Cardiac muscle cell (in vitro differentiated cells and primary cell): ENCODE measurements at regions not wholly inside any gene's neighbourhood (a gene's known extent, or its start where the extent isn't known, plus 50 kb on each side); places are given as distances from the start of the nearest gene placed in this dataset.

Experiments
- DNase-seq, 2 donors: peaks; one replicate each; pipeline versions ENCODE4 v3.0.0 to v3.0.0-alpha.2; 2010 to 2017; ENCODE audit warnings: low read depth in 1 of 2, low spot score in 1 of 2
- H3K27ac ChIP-seq: fragments of 200-600 bp; sonication (generic); 2 replicates; pipeline ENCODE4 v1.5.1; 2016
- H3K27me3 ChIP-seq: fragments of 200-600 bp; sonication (generic); 2 replicates; pipeline ENCODE4 v1.6.0; 2016; ENCODE audit warnings: control low read depth
- H3K36me3 ChIP-seq: fragments of 200-600 bp; sonication (generic); 2 replicates; pipeline ENCODE4 v1.5.1; 2016; ENCODE audit warnings: control low read depth
- H3K4me1 ChIP-seq: fragments of 200-600 bp; sonication (generic); 2 replicates; pipeline ENCODE4 v1.8.1; 2017; ENCODE audit warnings: low read depth, mild to moderate bottlenecking, mixed run types
- H3K4me3 ChIP-seq: fragments of 200-600 bp; sonication (generic); 2 replicates; pipeline ENCODE4 v1.5.1; 2016; ENCODE audit warnings: mild to moderate bottlenecking
- H3K9me3 ChIP-seq: fragments of 200-600 bp; sonication (generic); 2 replicates; pipeline ENCODE4 v1.5.1; 2017; ENCODE audit warnings: low read depth, mild to moderate bottlenecking, control low read depth
- TF ChIP-seq, protein P1 (sequence below): IDR thresholded peaks from 2 replicates; pipeline ENCODE4 v1.5.1; 2012; ENCODE audit warnings: low read depth, mild to moderate bottlenecking, low read length

DNA sequence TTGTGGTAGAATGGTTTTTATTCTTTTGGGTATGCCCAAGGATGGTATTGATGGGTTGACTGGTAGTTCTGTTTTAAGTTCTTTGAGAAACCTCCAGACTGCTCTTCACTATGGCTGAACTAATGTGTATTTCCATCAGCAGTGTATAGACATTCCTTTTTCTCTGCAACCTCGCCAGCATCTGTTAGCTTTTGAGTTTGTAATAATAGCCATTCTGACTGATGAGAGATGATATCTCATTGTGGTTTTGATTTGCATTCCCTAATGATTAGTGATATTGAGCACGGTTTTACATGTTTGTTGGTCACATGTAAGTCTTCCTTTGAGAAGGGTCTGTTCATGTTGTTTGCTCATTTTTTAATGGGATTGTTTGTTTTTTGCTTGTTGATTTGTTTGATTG is 1348.7 kb upstream of the NXPH2 start:
- Histone ChIP-seq H3K36me3 (no peaks in the 10 kb centered on the region), H3K27me3 (no peaks in the 10 kb centered on the region), H3K4me1 (no peaks in the 10 kb centered on the region), H3K9me3 (no peaks in the 10 kb centered on the region), H3K4me3 (no peak overlapping the region), H3K27ac (no peak overlapping the region)
- TF ChIP-seq, protein P1, sequence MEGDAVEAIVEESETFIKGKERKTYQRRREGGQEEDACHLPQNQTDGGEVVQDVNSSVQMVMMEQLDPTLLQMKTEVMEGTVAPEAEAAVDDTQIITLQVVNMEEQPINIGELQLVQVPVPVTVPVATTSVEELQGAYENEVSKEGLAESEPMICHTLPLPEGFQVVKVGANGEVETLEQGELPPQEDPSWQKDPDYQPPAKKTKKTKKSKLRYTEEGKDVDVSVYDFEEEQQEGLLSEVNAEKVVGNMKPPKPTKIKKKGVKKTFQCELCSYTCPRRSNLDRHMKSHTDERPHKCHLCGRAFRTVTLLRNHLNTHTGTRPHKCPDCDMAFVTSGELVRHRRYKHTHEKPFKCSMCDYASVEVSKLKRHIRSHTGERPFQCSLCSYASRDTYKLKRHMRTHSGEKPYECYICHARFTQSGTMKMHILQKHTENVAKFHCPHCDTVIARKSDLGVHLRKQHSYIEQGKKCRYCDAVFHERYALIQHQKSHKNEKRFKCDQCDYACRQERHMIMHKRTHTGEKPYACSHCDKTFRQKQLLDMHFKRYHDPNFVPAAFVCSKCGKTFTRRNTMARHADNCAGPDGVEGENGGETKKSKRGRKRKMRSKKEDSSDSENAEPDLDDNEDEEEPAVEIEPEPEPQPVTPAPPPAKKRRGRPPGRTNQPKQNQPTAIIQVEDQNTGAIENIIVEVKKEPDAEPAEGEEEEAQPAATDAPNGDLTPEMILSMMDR = no peak
- no peak for DNase-seq

DNA sequence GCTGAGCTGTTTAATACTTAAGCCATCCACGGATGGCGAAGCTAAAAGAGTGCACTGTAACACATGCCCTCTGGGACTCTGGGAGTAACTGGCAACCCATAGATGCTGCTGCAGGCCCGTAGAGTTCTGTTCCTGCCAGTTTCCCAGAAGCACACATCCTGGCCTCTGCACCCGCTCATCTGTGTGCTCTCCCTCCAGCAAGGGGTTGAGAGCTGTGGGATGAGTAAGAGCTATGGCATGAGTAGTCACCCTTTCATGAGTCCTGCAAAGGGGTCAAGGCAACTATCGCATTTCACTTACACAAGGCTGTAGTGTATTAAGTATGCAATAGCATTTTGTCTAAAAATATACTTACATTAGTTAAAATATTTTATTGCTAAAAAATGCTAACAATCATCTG is 1341.8 kb upstream of the NXPH2 start:
- Histone ChIP-seq H3K27me3 (no peaks in the 10 kb centered on the region), H3K9me3 (no peaks in the 10 kb centered on the region), H3K4me1 (no peaks in the 10 kb centered on the region), H3K27ac (no peak overlapping the region), H3K4me3 (no peak overlapping the region), H3K36me3 (no peaks in the 10 kb centered on the region)
- DNase-seq = no peak
- TF ChIP-seq, protein P1 = no peak

DNA sequence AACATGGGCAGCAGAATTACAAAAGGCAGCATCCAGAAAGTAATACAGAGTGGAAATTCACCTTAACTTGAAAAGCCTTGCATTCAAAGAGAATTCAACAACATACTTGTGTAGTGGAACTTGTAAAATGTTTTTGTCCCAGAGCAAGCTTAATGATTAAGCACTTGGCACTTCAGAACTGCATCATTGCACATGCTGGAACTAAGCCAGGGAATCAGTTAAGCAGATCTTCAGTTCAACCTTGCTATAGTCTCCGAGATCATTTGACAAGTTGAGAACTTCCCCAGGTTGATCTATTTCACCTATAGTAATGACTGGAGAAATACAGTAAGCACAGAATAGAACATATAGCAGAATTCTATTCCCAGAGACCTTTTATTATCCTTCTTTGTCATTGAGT is 1337.2 kb upstream of the NXPH2 start:
- no peak for DNase-seq
- no peak overlapping the region for H3K27ac ChIP-seq
- TF ChIP-seq, protein P1 = no peak
- no peak overlapping the region for H3K4me3 ChIP-seq
- H3K27me3 ChIP-seq = no peaks in the 10 kb centered on the region
- no peaks in the 10 kb centered on the region for H3K4me1 ChIP-seq
- H3K36me3 ChIP-seq = no peaks in the 10 kb centered on the region
- H3K9me3 ChIP-seq = no peaks in the 10 kb centered on the region

DNA sequence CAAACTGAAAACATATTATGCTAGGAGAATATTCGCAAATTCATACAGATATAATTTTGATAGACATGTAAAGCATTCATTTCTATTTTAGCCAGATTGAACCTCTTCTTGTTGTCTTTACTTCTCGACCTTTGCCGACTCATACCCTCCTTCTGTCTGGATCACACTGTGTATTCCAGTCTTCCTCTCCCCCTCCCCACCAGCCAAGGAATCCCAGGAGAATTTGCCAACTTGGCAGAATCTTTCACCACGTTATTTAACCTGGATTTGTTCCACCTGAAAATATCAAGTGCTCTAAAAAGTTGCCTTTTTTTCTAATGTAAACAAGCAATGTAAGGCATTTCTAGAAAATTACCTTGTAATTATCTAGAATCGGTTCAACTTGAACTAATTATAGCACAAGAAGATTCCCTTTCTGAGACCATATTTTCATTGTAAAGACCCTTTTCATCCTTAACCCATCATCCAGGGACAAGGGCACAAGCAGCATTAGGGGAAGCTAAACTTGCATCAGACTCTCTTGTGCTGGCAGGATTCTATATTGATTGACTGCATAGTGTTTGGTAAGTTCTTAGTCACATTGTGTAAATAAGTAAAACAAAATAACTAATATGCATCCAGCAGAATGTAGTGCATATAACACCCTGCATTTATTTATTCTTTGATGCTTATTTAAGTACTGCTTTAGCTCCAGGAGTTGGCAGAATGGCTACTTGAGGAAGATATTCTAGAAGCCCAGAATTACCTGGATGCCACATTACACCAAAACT is 1328.7 kb upstream of the NXPH2 start:
- Histone ChIP-seq H3K27ac (no peak overlapping the region), H3K9me3 (no peaks in the 10 kb centered on the region), H3K36me3 (no peaks in the 10 kb centered on the region), H3K27me3 (no peaks in the 10 kb centered on the region), H3K4me1 (no peaks in the 10 kb centered on the region), H3K4me3 (no peak overlapping the region)
- TF ChIP-seq, protein P1 = no peak
- DNase-seq = no peak

DNA sequence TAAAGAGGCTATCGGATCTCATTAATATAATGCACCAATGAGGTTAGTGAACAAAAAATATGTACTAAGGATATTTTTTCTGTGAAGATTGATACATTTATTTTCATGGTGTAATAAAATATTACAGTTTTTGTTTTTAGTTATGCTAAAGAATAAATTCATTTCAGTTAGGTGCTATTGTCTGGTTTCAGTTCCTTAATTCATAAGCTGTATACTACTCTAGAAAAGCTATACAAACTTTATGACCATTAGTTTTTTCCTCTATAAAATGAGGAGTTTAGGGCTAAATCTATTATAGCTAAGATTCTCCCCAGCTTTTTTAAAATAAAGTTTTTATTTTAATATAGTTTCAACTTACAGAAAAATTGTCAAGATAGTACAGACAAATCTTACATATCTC is 1311.7 kb upstream of the NXPH2 start:
- TF ChIP-seq, protein P1 = no peak
- Histone ChIP-seq H3K4me3 (no peak overlapping the region), H3K27ac (no peak overlapping the region), H3K4me1 (no peaks in the 10 kb centered on the region), H3K36me3 (no peaks in the 10 kb centered on the region), H3K27me3 (no peaks in the 10 kb centered on the region), H3K9me3 (no peaks in the 10 kb centered on the region)
- DNase-seq = no peak
